ENCODE measurements at regions not wholly inside any gene's neighbourhood (a gene's known extent, or its start where the extent isn't known, plus 50 kb on each side); places are given as distances from the start of the nearest gene placed in this dataset.

GRCh38 chr6:22451962-22452361 lies 117.4 kb upstream of the HDGFL1 start:
- Mint-ChIP-seq H3K4me1 (peaks cover 14 to 15% of the 10 kb centered on the region in 2 experiments), H3K27me3 (ENCODE audit: low read depth) (no peaks in the 10 kb centered on the region), H3K36me3 (ENCODE audit: insufficient read depth in 1 of 3, low read depth in 3 of 3) (peaks cover 0 to 5% (median 0%) of the 10 kb centered on the region in 3 experiments; a peak in 2 of 7 replicates), H3K9me3 (peaks cover 0 to 5% of the 10 kb centered on the region in 2 experiments; a peak in 2 of 5 replicates), H3K4me3 (no peak overlapping the region), H3K27ac (no peak overlapping the region)
- no peak overlapping the region for H2BK12ac ChIP-seq (ENCODE audit: insufficient read length, low read depth, low read length)
- H2AK5ac ChIP-seq (ENCODE audit: insufficient read length, low read length) = no peak overlapping the region
- no peak overlapping the region for H4K5ac ChIP-seq (ENCODE audit: insufficient read length, low read depth, low read length)
- H3K23ac ChIP-seq (ENCODE audit: insufficient read length, low read depth, low read length) = no peak overlapping the region
- H3K9ac ChIP-seq (ENCODE audit: extremely low read depth, insufficient read length, low read length) = no peak overlapping the region
- H3K27me3 ChIP-seq (ENCODE audit: insufficient read depth, low read length) = no peaks in the 10 kb centered on the region
- no peaks in the 10 kb centered on the region for H3K79me2 ChIP-seq (ENCODE audit: insufficient read depth, low read length)
- H3T11ph ChIP-seq (ENCODE audit: low read length) = no peak overlapping the region
- H4K8ac ChIP-seq (replicated peaks; ENCODE audit: insufficient read length, low read depth, low read length) = no peak overlapping the region
- no peak for DNase-seq
- no peak overlapping the region for H3K4me2 ChIP-seq (ENCODE audit: insufficient read depth, insufficient read length, low read length)
- no peaks in the 10 kb centered on the region for H3K23me2 ChIP-seq (ENCODE audit: insufficient read length, low read depth, low read length, poor library complexity, severe bottlenecking)
- no peak overlapping the region for H2BK20ac ChIP-seq (ENCODE audit: low read depth, low read length, poor library complexity, severe bottlenecking)
- no CpG with 5 or more reads among the region's 7 CpGs for WGBS (ENCODE audit: extremely low coverage, insufficient read length, low lambda C conversion rate)
- no peak overlapping the region for H3K18ac ChIP-seq (ENCODE audit: insufficient read length, low read depth, low read length)
- no peaks in the 10 kb centered on the region; the same call in 1 of the 2 replicates for H3K4me1 ChIP-seq (ENCODE audit: insufficient read depth, low read length)
- no peak overlapping the region for H3K27ac ChIP-seq (ENCODE audit: insufficient read length, low read depth, low read length)
- H4K20me1 ChIP-seq (ENCODE audit: control insufficient read depth, insufficient read depth, insufficient read length) = no peaks in the 10 kb centered on the region
- no peak overlapping the region for H2BK15ac ChIP-seq (ENCODE audit: low read depth, low read length)
- no peak overlapping the region for H3K56ac ChIP-seq (ENCODE audit: insufficient read length, low read depth, low read length)
- H2AFZ ChIP-seq (ENCODE audit: low read length) = no peak overlapping the region
- H4K91ac ChIP-seq (ENCODE audit: insufficient read length, low read depth, low read length) = no peak overlapping the region
- no peak overlapping the region for H3K14ac ChIP-seq (ENCODE audit: insufficient read depth, low read length)
- H2BK5ac ChIP-seq (ENCODE audit: insufficient read length, low read length) = no peak overlapping the region
- H3K4ac ChIP-seq (ENCODE audit: low read depth, low read length) = no peak overlapping the region
- no peaks in the 10 kb centered on the region for H3K9me3 ChIP-seq (ENCODE audit: control insufficient read depth, low read depth, low read length)
- no peaks in the 10 kb centered on the region for H3K79me1 ChIP-seq (ENCODE audit: insufficient read depth, low read depth, low read length, poor library complexity, severe bottlenecking)
- no peak overlapping the region for H2BK120ac ChIP-seq (ENCODE audit: low read depth, low read length, poor library complexity, severe bottlenecking)
- TF ChIP-seq CTCF (conservative IDR thresholded peaks at IDR 0.05) = no peak
